GM19397 (cell line): ENCODE measurements at regions not wholly inside any gene's neighbourhood (a gene's known extent, or its start where the extent isn't known, plus 50 kb on each side); places are given as distances from the start of the nearest gene placed in this dataset.
"Not testable (repeated sequence)": the region's sequence is repeated elsewhere in the genome, so short reads cannot be mapped to it uniquely, and the experiment has no call there.

ENCODE experiments used
- ATAC-seq: cut with Tn5 transposase; IDR thresholded peaks from one replicate; pipeline ENCODE4 v1.9.1; 2021; ENCODE audit warnings: mild to moderate bottlenecking, moderate library complexity; ENCODE audit not compliant: unreplicated experiment

DNA sequence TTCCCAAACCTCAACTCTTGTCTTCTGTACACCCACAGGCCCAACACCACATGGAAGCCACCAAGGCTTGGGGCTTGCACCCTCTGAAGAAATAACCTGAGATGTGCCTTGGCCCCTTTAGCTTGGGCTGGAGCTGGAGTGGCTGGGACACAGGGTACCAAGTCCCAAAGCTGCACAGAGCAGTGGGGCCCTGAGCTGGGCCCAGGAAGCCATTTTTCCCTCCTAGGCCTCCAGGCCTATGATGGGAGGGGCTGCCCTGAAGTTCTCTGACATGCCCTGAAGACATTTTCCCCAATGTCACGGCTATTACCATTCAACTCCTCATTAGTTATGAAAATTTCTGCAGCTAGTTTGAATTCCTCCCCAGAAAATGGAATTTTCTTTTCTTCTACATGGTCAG is 163.2 kb upstream of the ARID1B start:
- ATAC-seq: no peak

DNA sequence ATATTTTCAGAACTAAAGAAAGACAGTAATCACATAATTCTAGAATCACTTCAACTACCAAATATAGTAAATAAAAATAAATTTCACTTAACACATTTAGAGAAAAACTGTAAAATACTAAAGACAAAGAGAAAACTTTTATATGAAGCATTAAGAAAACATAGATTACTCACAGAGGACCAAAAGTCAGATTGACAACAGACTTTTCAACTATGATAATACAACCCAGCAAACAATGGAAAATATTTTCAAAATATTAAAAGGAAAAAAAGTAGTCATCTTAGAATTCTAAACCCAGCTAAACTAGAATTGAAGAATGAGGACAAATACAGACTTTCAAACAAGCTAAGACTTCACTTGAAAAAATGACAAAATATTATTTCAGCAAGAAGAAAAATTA is 164.8 kb upstream of the ARID1B start:
- ATAC-seq: no peak

DNA sequence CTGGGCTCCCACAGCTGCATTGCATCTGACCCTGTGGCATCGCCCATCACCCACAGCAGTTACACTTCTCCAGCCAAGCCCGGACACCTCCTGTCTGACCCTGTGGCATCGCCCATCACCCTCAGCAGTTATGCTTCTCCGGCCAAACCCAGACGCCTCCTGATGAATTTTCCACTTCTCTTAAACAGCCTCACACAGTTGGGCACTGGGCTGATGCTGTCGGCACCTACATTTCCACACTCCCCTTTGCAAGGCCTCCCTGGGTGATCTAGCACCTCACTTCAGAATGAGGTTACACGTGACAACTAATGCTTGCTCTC is 175.2 kb upstream of the ARID1B start:
- no peak for ATAC-seq

DNA sequence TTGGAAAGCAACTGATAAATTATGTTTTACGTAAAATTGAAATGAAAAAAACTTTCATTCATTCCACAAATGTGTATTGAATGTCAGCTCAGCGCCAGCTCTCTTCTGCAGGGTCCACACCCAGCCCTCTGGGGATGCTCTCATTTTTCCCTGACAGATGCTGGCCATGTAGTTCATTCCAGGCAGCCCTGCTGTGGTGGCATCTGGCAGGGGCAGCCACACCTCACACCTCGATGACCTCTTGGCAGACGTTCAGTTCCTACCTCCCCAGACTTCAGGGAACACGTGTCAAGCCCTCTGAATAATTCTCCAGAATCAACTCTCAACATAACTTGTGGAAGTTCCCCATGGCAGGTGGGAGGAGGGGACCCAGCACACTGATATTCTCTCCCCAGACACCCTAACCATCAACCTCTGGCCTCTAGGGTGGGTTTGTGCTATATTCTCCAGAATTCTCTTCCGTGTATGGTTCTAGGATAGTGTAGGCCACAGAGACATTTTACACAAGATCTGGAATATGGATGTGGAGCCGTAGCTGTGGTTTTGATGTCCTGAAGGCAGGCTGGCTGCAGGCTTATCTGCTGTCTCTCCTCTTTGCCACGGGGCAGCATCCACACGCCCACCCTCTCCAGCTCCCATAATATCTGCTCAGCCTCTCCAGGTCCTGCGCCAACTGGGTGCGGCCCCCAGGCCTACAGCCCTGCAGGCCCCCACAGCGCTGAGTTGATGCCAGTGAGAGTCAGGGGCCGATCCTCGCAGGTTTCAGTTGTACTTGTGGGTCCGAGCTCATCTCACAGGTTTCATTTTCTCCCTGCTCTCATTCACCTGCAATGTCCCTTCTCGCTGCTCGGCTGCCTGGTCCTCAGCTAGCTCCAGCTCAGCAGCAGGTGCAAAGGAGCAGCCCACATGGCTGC is 175.8 kb upstream of the ARID1B start:
- no peak for ATAC-seq

DNA sequence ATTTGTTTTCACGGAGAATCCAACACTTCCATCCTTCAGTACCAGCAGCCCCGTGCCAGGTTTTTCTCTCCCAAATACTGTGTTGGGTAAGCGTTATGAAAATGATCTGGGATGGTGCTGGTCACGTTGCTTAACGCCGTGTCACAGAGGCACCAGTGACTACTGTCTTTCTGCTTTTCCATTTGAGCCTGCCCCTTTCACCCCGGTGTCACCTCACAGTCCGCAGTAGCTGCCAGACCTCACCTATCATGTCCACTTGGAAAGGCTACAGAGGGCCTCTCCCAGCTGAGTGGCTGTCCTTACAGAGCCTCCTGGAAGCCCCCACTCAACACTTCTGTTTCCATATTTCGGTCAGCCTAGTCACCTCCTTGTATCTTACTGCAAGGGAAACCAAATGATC is 176.5 kb upstream of the ARID1B start:
- no peak for ATAC-seq

DNA sequence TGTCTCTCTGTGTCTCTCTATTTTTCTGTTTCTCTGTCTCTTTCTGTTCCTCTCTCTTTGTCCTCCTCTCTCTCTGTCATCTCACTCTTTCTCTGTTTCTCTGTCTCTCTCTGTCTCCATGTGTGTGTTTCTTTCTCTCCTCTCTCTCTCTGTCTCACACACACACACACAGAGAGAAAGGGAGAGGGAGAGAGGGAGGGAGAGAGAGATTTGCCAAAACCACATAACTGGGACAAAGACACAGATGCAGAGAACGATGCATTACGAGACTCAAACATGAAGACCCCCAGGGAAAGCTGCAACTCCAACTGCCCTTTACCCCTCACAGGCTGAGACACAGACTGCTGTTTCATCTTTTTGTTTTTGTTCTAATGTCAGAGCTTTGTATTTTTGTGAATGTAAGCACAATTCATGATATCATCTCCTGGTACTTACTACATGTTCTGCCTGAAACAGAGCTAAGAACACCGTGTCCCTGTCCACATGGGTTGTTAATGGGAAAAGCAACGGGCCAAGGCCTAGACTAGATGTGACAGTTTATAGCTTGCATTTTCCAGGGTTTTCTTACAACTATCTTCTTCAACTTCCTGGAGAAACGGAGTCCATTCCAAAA is 177.1 kb upstream of the ARID1B start:
- ATAC-seq: no peak

DNA sequence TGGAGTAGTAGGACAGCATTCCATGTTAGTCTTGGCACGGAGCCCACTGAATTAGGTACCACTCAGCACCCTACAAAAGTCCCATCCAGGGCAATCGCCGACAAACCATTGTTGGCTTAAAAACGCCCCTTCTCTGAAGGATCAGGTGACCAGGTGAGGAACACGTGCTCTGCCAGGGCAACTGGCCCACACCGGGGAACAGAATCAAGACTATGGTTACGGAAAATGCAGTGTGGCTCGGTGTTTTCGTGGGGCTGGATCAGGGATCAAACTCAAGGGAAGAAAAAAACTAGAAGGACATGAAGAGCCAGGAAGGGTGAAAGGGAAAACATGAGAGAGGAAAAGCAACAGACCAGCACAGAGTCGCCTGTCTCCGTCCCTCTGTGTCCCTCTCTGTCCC is 177.8 kb upstream of the ARID1B start:
- no peak for ATAC-seq

DNA sequence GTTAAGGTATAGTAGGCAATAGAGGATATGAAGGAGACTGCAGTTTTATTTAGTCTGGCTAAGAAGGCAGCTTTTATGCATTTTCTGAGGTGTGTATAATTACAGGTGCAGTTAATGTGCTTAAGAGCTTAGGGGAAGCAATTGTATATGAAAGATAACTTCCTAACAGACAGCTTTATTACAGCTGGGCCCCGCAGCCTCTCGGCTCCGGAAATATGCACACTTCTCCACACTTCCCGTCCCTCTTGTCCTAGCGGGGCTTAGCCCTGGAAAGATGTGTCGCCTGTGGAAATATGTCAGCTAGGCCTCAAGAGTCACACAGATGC is 178.4 kb upstream of the ARID1B start:
- ATAC-seq: no peak

DNA sequence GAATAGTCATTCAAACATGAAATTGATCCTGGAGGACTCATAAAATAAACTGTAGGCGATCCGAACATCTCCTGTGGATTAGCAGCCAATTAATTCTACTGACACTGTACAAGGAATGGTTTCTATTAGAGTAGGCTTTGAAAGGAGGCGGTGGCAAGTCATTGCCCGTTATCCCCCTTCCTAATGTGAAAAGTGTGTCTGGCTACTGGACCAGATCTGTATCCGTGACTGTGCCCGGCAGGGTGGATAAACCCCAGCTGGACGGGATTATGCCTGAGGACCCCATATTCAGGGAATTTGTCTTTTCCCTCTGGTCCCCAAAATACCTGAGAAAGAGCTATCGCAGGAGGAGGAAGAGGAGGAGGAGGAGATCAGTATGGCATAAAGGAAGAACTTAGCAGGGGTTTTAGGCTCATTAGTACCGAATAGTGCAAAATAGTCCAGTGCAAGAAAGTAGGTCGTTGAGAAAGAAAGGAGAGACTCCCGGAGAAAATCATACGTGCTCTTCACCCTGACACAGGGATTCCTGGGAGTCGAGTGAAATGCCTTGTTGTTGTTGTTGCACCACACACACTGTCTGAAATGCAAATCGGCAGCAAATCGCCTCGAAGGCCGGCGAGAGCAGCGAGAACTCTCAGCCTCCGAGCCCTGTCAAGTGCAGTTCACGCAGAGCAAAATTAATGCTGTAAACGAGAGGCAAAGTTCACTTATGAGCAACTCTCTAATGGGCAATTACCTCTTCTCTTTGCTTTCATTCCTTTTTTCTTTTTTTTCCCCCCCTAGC is 178.9 kb upstream of the ARID1B start:
- no peak for ATAC-seq

DNA sequence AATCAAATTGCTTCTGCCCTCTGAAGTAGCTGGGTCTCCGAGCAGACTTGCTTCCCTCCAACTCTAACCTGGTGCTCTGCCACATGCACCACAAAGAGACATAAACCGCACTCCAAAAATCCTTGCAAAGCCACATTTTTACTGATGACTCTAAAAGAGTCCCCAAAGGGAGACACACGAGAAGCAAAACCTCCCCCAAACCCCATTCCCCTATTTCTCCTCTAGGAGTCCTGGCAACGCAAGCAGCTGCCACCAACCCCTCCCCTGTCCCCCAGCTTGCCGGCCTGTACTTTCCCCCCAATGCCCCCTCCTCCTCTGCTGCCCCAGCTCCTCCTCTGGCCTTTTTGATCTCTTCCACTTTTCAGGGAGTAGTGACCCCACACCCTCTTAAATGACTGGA is 180.1 kb upstream of the ARID1B start:
- ATAC-seq: no peak

DNA sequence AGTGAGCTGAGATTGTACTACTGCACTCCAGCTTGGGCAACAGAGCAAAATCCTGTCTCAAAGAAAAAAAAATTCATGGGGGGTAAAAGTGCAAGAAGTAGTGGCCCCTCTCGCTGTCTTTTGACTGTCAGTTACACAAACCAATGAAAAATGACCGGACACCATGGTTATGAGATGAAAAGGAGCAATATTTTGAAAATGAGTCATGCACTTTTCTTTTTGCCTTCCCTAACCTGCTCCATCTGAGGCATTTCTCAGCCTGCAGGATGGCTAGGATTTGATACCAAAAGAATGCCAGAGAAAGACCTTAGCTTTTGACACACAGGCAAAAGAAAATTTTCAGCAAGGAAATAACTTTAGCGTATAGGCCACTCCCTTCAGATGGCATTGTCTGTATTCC is 181.7 kb upstream of the ARID1B start:
- ATAC-seq: no peak

DNA sequence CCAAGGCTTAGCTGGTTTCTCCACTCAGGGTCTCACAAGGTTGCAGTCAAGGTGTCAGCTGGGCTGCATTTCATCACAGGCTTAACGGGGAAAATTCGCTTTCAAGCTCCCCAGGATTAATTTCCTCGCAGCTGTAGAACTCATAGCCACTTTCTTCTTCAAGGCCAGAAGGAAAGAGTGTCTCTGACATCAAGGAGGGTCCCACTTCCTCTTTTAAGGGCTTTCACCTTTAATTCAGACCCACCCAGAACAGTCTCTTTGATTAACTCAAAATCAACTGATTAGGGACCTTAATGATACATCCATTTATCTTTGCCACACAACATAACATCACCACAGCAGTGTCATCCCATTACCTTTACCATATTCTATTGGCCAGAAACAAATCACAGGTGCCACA is 183.3 kb upstream of the ARID1B start:
- ATAC-seq: no peak

DNA sequence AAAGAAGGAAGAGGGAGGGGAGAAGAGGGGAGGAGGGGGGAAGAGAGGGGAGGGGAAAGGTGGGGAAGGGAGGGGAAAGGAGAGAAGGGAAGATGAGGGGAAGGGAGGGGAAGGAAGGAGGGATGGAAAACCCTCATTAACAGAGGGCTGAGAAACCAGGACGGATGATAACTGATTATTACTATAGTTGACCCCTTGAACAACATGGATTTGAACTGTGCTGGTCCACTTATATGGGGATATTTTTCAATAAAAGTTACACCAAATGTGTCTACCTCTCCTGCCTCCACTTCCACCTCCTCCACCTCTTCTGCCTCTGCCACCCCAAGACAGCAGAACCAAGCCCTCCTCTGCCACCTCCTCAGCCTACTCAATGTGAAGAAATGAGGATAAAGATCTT is 184.1 kb upstream of the ARID1B start:
- no peak for ATAC-seq

DNA sequence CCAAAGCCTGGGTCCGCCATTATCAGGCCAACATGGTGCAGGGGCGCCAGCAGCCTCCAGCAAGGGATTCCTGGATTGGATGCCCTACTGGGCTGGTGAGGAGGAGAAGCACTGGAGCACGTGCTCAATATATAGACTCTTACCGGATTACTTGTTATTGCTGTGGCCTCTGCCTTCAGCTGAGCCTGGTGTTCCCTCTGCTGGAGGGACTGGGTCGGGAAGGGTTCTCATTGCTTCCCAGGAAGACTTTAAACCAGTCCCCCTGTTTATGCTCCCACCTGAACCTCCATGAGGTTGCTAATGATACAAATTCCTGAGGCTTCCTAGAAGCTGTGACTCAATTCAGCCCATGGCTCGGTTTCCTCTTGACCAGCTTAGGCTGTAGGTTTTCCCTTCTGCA is 186.7 kb upstream of the ARID1B start:
- ATAC-seq: no peak

DNA sequence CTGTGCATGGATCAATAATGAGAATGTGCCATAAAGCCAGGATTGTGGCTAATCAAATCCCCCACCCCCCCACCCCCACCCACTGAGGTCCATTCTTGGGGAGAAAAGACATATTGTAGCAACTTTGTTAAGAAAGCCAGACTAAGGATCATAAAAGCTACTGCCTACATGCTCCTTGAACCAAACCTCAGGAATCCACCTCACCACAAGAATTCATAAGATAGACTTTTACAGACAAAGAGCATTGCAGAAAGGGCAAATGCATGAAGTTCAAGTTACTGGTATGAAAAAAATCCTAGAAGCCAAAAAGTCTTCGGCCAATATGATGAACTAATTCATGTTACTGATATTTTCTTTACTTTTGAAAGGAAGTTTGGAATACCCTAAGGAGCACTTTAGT is 187.9 kb upstream of the ARID1B start:
- no peak for ATAC-seq

DNA sequence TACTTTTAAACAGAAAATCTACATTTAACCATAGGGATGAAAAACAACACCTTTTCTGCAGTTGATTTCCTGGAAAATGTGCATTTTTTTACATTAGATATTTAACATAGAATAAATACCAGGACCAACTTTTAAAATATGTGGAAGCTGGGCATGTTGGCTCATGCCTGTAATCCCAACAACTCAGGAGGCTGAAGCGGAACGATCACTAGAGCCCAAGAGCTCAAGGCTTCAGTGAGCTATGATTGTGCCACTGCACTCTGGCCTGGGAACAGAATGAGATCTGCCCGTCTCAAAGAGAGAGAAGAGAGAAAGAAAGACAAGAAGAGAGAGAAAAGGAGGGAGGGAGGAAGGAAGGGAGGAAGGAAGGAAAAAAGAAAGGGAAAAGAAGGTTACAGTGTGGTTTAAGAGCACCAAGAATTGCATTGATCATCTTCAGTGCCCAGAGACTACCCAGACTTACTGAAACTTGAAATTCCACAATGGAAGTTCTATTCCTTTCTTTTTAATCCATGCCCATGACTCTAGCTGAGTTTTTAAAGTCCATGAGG is 189.4 kb upstream of the ARID1B start:
- ATAC-seq: no peak

DNA sequence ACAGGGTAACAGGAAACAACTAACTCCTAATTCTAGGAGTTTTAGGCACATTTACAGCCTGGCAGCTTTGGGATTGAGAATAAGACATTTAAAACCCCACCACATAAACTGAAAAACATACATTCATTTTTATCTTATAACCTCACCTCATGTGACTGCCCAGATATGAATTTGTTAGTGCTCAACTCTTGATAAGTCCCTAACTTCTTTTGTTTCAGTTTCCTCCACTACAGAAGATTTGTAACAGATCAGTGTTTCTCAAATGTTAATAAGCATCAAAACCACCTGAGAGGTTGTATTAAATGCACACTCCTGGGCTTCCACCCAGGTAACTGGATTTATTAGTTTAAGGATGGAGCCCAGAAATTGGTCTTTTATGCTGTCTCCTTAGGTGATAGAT is 190.1 kb upstream of the ARID1B start:
- ATAC-seq: no peak

DNA sequence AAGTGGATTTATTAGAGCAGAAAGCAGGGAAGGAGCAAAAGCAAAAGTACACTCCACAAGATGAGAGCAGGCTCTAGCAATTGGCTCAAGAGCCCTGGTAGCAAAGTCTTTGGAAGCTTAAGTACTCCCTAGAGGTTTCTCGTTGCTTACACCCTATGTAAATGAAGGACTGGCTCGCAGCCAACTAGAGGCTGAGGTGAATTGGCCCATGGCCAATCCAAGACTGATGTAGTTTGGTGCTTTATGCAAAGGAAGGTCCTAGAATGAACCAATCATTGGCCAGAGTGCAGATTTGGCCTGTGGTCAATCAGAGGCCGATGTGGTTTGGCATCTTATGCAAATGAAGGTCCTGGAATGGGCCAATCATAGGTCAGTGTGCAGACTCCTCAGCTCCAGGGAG is 191.3 kb upstream of the ARID1B start:
- no peak for ATAC-seq

DNA sequence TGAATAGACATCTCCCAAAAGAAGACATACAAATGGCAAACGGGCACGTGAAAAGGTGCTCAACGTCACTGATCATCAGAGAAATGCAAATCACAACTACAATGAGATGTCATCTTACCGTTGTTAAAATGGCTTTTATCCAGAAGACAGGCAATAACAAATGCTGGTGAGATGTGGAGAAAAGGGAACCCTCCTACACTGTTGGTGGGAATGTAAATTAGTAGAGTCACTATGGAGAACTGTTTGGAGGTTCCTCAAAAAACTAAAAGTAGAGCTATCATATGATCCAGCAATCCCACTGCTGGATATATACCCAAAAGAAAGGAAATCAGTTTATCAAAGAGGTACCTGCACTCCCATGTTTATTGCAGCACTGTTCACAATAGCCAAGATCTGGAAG is 193.1 kb upstream of the ARID1B start:
- ATAC-seq: not testable (repeated sequence)

DNA sequence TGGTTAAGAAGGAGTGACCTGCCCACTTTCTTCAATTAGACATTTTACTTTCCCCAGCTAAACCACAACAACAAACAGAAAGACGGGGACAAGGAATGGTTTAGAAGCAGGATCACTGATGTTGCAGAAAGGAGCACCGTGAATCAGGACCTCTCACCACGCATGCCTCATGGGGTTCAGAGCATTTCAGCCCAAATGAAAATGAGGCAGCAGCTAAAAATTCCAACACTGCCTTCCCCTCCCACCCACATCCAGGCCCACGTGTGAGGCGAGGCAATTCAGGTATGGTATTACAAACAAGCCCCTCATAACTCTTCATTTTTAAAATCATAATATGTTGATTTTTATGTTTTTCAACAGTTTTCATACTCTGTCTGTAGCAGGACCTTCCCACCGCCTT is 194.1 kb upstream of the ARID1B start:
- ATAC-seq: no peak

DNA sequence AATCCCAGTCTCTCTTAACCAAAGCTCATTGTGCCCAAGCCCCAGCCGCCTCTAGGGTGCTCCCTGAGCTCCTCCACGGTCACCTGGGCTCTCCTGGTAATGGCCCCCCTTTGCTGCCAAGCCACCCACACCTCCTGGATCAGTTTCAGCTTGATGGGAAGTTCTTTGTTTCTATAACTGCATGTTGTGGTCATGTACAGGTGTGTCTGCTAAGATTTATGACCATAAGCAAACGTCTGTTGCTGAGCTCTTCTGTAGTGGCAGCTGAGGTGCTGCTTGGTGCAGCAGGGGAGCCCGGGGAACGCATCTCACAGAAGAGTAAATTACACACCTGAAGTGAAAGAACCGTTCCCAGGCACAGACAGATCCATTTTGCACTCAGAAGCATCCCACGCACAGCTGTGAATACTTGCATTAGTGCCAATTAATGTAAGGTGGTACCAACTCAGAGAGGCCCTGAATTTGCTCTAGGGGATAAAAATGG is 194.6 kb upstream of the ARID1B start:
- no peak for ATAC-seq

DNA sequence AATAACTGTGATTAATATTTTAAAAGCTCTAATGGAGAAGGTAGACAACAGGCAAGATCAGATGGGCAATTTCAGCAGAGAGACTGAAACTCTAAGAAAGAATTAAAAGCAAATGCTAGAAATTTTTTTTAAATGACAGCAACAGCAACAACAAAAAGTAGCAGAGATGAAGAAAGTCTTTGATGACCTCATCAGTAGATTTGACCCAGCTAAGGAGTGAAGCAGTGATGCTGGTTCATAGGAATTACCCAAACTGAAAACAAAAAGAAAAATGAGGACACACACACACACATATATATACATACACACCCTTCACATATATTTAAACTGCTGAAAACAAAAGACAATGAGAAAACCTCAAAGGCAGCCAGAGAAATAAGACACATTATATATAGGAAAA is 197.6 kb upstream of the ARID1B start:
- ATAC-seq: no peak
